ENCODE measurements at regions not wholly inside any gene's neighbourhood (a gene's known extent, or its start where the extent isn't known, plus 50 kb on each side); places are given as distances from the start of the nearest gene placed in this dataset.

DNA sequence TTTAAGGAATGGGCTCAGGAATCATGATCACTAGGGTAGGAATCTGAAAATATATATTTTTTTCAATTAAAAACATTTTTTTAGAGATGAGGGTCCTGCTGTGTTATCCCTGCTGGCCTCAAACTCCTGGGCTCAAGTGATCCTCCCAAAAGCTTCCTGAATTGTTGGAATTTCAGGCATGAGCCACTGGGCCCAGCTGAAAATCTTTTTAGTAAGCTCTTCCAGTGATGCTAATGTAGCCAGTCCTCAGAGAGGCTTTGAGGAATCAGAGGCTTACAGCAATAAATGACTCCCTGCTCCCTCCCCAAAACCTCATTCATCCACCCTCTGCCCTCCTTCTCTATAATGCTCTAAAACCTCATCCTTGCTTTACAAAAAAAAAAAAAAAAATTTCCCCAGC is 129.5 kb downstream of the ZIC3 start:
- Histone ChIP-seq H3K4me1 (no peaks in the 10 kb centered on the region), H3K9me3 (no peaks in the 10 kb centered on the region), H3K27me3 (no peaks in the 10 kb centered on the region), H3K36me3 (no peaks in the 10 kb centered on the region), H3K4me3 (ENCODE audit: low read depth, low read length) (no peak overlapping the region)
- DNase-seq, result no peak
- TF ChIP-seq, protein P1, sequence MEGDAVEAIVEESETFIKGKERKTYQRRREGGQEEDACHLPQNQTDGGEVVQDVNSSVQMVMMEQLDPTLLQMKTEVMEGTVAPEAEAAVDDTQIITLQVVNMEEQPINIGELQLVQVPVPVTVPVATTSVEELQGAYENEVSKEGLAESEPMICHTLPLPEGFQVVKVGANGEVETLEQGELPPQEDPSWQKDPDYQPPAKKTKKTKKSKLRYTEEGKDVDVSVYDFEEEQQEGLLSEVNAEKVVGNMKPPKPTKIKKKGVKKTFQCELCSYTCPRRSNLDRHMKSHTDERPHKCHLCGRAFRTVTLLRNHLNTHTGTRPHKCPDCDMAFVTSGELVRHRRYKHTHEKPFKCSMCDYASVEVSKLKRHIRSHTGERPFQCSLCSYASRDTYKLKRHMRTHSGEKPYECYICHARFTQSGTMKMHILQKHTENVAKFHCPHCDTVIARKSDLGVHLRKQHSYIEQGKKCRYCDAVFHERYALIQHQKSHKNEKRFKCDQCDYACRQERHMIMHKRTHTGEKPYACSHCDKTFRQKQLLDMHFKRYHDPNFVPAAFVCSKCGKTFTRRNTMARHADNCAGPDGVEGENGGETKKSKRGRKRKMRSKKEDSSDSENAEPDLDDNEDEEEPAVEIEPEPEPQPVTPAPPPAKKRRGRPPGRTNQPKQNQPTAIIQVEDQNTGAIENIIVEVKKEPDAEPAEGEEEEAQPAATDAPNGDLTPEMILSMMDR (IDR thresholded peaks at IDR 0.05; ENCODE audit: low read depth, low read length), result no peak

DNA sequence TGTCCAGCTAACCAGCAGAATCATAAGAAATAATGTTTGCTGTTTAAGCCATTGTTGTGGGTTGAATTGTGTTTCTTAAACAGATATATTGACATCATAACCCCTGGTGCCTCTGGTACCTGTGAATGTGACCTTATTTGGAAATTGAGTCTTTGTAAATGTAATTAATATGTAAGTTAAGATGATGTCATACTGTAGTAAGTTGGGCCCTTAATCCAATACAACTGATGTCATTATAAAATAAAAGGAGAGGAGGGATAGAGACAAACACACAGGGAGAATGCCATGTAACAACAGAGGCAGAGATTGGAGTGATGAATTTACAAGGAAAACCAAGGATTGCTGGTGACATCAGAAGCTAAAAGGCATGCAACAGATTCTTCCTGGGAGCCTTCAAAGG is 141.4 kb downstream of the ZIC3 start:
- TF ChIP-seq, protein P1 (IDR thresholded peaks at IDR 0.05; ENCODE audit: low read depth, low read length), result no peak
- no peaks in the 10 kb centered on the region for H3K27me3 ChIP-seq
- no peaks in the 10 kb centered on the region for H3K36me3 ChIP-seq
- H3K4me1 ChIP-seq, result no peaks in the 10 kb centered on the region
- no peaks in the 10 kb centered on the region for H3K9me3 ChIP-seq
- no peak for DNase-seq
- no peak overlapping the region for H3K4me3 ChIP-seq (ENCODE audit: low read depth, low read length)

DNA sequence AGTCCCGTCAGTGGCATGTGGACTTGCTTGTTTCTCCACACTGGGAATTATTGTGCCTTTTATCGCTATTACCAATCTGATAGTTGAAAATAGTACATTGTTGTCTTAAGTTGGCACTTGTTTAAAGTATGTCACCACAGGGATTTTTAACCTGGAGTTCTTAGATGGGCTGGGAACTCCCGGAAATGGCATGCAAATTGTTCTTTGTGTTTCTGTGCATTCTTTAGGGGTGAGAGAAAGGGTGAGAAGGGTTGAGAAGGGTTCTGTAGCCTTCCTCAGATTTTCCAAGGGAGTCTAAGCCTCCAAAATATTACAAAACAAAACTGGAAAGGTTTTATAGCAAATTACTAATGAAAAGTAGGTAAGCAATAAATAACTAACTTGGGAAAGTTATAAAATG is 176.9 kb downstream of the ZIC3 start:
- no peaks in the 10 kb centered on the region for H3K36me3 ChIP-seq
- H3K27me3 ChIP-seq, result no peaks in the 10 kb centered on the region
- no peaks in the 10 kb centered on the region for H3K4me1 ChIP-seq
- H3K4me3 ChIP-seq (ENCODE audit: low read depth, low read length), result no peak overlapping the region
- TF ChIP-seq, protein P1 (IDR thresholded peaks at IDR 0.05; ENCODE audit: low read depth, low read length), result no peak
- DNase-seq, result no peak
- no peaks in the 10 kb centered on the region for H3K9me3 ChIP-seq

DNA sequence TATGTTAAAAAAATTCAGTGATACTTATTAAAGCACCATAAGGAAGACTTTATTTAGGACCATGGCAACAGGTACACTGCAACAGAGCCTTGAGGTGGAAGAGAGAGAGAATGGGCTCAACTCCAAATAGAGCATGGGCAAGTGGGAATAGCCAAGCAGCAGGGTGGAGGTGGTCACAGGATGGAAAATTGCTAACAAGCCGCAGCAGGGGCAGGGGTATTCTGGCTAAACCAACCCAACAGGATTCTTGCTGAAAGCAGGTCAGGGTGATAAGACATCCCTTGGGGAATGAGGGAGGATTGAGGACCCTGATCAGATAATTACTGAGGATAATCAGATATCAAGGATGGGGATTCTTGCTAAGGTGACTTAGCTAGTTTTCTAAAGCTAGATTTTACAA is 177.5 kb downstream of the ZIC3 start:
- no peaks in the 10 kb centered on the region for H3K36me3 ChIP-seq
- H3K4me3 ChIP-seq (ENCODE audit: low read depth, low read length), result no peak overlapping the region
- no peaks in the 10 kb centered on the region for H3K9me3 ChIP-seq
- no peaks in the 10 kb centered on the region for H3K4me1 ChIP-seq
- DNase-seq, result no peak
- no peaks in the 10 kb centered on the region for H3K27me3 ChIP-seq
- TF ChIP-seq, protein P1 (IDR thresholded peaks at IDR 0.05; ENCODE audit: low read depth, low read length), result no peak

DNA sequence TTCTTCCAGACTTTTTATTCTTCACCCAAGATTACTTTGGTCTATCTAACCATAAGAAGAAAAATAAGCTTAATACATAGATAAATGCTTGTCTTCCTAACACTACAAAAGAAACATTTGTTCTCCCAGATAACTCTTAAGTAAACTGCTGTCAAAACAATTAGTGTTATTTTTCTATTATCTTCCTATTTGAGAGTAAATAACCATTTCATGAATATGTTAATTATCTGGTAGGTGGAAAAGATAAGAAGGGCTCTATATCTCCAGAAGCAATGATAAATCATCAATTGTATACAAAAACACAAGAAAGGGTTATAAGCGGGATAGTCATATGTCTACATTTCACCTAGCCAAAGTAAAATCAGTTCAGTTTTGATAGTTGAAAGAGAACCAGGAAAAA is 180.4 kb downstream of the ZIC3 start:
- TF ChIP-seq, protein P1 (IDR thresholded peaks at IDR 0.05; ENCODE audit: low read depth, low read length), result no peak
- no peaks in the 10 kb centered on the region for H3K36me3 ChIP-seq
- no peak for DNase-seq
- no peaks in the 10 kb centered on the region for H3K4me1 ChIP-seq
- no peak overlapping the region for H3K4me3 ChIP-seq (ENCODE audit: low read depth, low read length)
- no peaks in the 10 kb centered on the region for H3K27me3 ChIP-seq
- no peaks in the 10 kb centered on the region for H3K9me3 ChIP-seq

DNA sequence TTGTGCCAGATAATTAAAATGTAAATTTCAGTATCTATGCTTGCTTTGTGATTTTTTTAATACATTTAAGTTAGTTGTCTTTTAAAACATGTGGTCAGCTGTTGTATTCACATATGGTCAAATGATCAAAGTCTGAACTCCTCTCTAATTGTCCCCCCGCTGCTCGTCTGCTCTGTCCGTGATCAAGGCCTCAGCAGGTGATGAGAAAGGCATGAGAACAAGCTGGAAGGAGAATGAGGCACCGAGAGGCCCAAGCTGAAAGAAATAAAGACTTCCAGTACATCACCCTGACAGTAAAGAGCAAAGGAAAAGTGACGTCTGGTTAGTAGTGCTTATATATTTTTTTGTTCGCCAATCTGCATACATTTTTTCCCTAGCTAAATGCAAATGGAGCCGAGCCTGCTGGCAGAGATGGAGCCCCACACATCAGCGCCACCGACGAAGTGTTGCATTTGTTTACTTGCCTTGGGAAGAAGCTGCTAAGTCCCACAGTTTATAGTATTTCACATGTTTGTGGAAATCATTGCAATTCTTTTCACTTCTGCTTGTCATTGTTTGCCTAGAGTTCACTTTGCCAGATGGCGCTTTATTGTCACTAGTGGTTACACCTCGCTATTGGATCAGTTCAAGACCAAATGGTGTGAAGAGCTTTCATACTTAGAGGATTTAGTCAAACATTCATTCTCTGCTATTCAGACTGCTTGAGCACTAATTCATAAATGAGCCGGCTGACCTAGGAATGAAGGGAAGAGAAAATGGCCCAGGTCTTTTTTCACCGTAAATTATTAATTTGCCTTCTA is 181.5 kb downstream of the ZIC3 start:
- no peaks in the 10 kb centered on the region for H3K9me3 ChIP-seq
- TF ChIP-seq, protein P1 (IDR thresholded peaks at IDR 0.05; ENCODE audit: low read depth, low read length), result no peak
- H3K27me3 ChIP-seq, result no peaks in the 10 kb centered on the region
- DNase-seq, result no peak
- no peak overlapping the region for H3K4me3 ChIP-seq (ENCODE audit: low read depth, low read length)
- H3K36me3 ChIP-seq, result no peaks in the 10 kb centered on the region
- H3K4me1 ChIP-seq, result no peaks in the 10 kb centered on the region
